ENCODE measurements at regions not wholly inside any gene's neighbourhood (a gene's known extent, or its start where the extent isn't known, plus 50 kb on each side); places are given as distances from the start of the nearest gene placed in this dataset.

GRCh38 chr2:234364661-234365060 is 132.2 kb downstream of the ARL4C start:
- TF ChIP-seq CTCF (conservative IDR thresholded peaks at IDR 0.05; ENCODE audit: low read length) (no peak), EZH2phosphoT487 (IDR thresholded peaks at IDR 0.05; ENCODE audit: borderline replicate concordance, low read depth, low read length) (no peak)
